ENCODE measurements at regions not wholly inside any gene's neighbourhood (a gene's known extent, or its start where the extent isn't known, plus 50 kb on each side); places are given as distances from the start of the nearest gene placed in this dataset.

DNA sequence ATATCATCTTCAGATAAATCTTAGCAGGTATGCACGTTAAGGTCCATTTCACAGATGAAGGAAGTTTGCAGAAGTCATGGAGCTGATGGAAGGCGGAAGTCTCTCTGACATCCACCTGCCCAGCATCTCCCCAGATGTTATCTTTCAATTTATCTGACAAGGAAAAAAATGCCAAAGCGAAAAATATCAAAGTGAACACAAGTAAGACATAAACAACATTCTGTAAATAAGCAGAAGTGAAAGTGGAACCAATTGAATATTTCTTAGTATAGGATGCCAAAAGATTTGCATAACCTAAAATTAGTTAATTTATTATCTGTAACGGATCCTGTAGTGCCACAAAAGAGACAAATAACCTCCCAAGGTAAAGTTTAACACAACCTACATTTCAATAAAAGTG, 73.6 kb upstream of the NEBL start:
- no peak overlapping the region for H3K27ac ChIP-seq
- no peaks in the 10 kb centered on the region for H3K36me3 ChIP-seq (ENCODE audit: insufficient read depth, low read length)
- DNase-seq (ENCODE audit: low read depth, low spot score): no peak
- no peak overlapping the region for H3K4me3 ChIP-seq
- H3K9ac ChIP-seq (ENCODE audit: insufficient read length): no peak overlapping the region
- H3K9me3 ChIP-seq (ENCODE audit: low read depth, low read length): no peaks in the 10 kb centered on the region
- no peak for TF ChIP-seq EZH2 (IDR thresholded peaks at IDR 0.05)
- no peak for TF ChIP-seq FOXP2 (optimal IDR thresholded peaks at IDR 0.05; ENCODE audit: control extremely low read depth, extremely low read length, insufficient read depth)
- TF ChIP-seq POLR2AphosphoS5 (IDR thresholded peaks at IDR 0.05; ENCODE audit: borderline replicate concordance, low read depth, low read length): no peak

DNA sequence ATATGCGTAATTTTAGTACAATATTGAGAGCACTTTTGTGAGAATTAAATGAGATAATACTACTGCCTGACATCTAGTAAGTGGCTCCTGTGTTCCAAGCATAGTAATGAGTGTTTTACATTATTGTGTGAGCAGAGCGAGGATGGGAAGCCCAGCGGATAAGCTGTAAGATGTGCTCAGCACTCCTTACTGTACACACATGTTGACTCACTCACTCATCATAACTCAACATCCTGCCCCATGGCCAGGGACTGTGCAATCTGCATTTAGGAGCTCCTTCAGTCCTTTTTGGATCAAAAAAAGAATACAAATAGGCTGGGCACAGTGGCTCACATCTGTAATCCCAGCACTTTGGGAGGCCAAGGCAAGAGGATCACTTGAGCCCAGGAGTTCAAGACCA, 72.9 kb upstream of the NEBL start:
- H3K9ac ChIP-seq (ENCODE audit: insufficient read length): no peak overlapping the region
- TF ChIP-seq POLR2AphosphoS5 (IDR thresholded peaks at IDR 0.05; ENCODE audit: borderline replicate concordance, low read depth, low read length) (no peak), EZH2 (IDR thresholded peaks at IDR 0.05) (no peak), FOXP2 (optimal IDR thresholded peaks at IDR 0.05; ENCODE audit: control extremely low read depth, extremely low read length, insufficient read depth) (no peak)
- H3K27ac ChIP-seq: no peak overlapping the region
- DNase-seq (ENCODE audit: low read depth, low spot score): no peak
- H3K9me3 ChIP-seq (ENCODE audit: low read depth, low read length): no peaks in the 10 kb centered on the region
- H3K4me3 ChIP-seq: no peak overlapping the region
- no peaks in the 10 kb centered on the region for H3K36me3 ChIP-seq (ENCODE audit: insufficient read depth, low read length)

- Histone ChIP-seq H3K4me3 (no peak overlapping the region), H3K27ac (no peak overlapping the region), H3K9ac (ENCODE audit: insufficient read length) (no peak overlapping the region), H3K36me3 (ENCODE audit: insufficient read depth, low read length) (no peaks in the 10 kb centered on the region), H3K9me3 (ENCODE audit: low read depth, low read length) (no peaks in the 10 kb centered on the region)
- TF ChIP-seq POLR2AphosphoS5 (IDR thresholded peaks at IDR 0.05; ENCODE audit: borderline replicate concordance, low read depth, low read length): no peak
- no peak for TF ChIP-seq EZH2 (IDR thresholded peaks at IDR 0.05)
- no peak for TF ChIP-seq FOXP2 (optimal IDR thresholded peaks at IDR 0.05; ENCODE audit: control extremely low read depth, extremely low read length, insufficient read depth)
- no peak for DNase-seq (ENCODE audit: low read depth, low spot score)
These were observed 69.3 kb upstream of the NEBL start for GRCh38 chr10:20966426-20966825.

GRCh38 chr10:20963721-20964595, 66.8 kb upstream of the NEBL start:
- no peak for DNase-seq (ENCODE audit: low read depth, low spot score)

GRCh38 chr10:20963056-20963455, 65.9 kb upstream of the NEBL start:
- no peak for TF ChIP-seq POLR2AphosphoS5 (IDR thresholded peaks at IDR 0.05; ENCODE audit: borderline replicate concordance, low read depth, low read length)
- no peak for TF ChIP-seq EZH2 (IDR thresholded peaks at IDR 0.05)
- TF ChIP-seq FOXP2 (optimal IDR thresholded peaks at IDR 0.05; ENCODE audit: control extremely low read depth, extremely low read length, insufficient read depth): no peak
- DNase-seq (ENCODE audit: low read depth, low spot score): no peak
- no peaks in the 10 kb centered on the region for H3K9me3 ChIP-seq (ENCODE audit: low read depth, low read length)
- H3K9ac ChIP-seq (ENCODE audit: insufficient read length): no peak overlapping the region
- H3K27ac ChIP-seq: no peak overlapping the region
- H3K36me3 ChIP-seq (ENCODE audit: insufficient read depth, low read length): no peaks in the 10 kb centered on the region
- no peak overlapping the region for H3K4me3 ChIP-seq

More at GRCh38 chr10:20963721-20964595, 66.8 kb upstream of the NEBL start:
- Histone ChIP-seq H3K27ac (no peak overlapping the region), H3K9ac (ENCODE audit: insufficient read length) (no peak overlapping the region), H3K4me3 (no peak overlapping the region), H3K9me3 (ENCODE audit: low read depth, low read length) (no peaks in the 10 kb centered on the region), H3K36me3 (ENCODE audit: insufficient read depth, low read length) (no peaks in the 10 kb centered on the region)
- no peak for TF ChIP-seq EZH2 (IDR thresholded peaks at IDR 0.05)
- TF ChIP-seq POLR2AphosphoS5 (IDR thresholded peaks at IDR 0.05; ENCODE audit: borderline replicate concordance, low read depth, low read length): no peak
- TF ChIP-seq FOXP2 (optimal IDR thresholded peaks at IDR 0.05; ENCODE audit: control extremely low read depth, extremely low read length, insufficient read depth): no peak

GRCh38 chr10:20962165-20962564, 65.1 kb upstream of the NEBL start:
- no peak overlapping the region for H3K9ac ChIP-seq (ENCODE audit: insufficient read length)
- DNase-seq (ENCODE audit: low read depth, low spot score): no peak
- no peak for TF ChIP-seq EZH2 (IDR thresholded peaks at IDR 0.05)
- no peak for TF ChIP-seq FOXP2 (optimal IDR thresholded peaks at IDR 0.05; ENCODE audit: control extremely low read depth, extremely low read length, insufficient read depth)
- TF ChIP-seq POLR2AphosphoS5 (IDR thresholded peaks at IDR 0.05; ENCODE audit: borderline replicate concordance, low read depth, low read length): no peak

GRCh38 chr10:20959242-20959641, 62.1 kb upstream of the NEBL start:
- no peak for DNase-seq (ENCODE audit: low read depth, low spot score)
- no peak for TF ChIP-seq POLR2AphosphoS5 (IDR thresholded peaks at IDR 0.05; ENCODE audit: borderline replicate concordance, low read depth, low read length)
- no peak for TF ChIP-seq EZH2 (IDR thresholded peaks at IDR 0.05)
- TF ChIP-seq FOXP2 (optimal IDR thresholded peaks at IDR 0.05; ENCODE audit: control extremely low read depth, extremely low read length, insufficient read depth): no peak
- Histone ChIP-seq H3K4me3 (no peak overlapping the region), H3K9ac (ENCODE audit: insufficient read length) (no peak overlapping the region), H3K36me3 (ENCODE audit: insufficient read depth, low read length) (no peaks in the 10 kb centered on the region), H3K9me3 (ENCODE audit: low read depth, low read length) (no peaks in the 10 kb centered on the region), H3K27ac (no peak overlapping the region)

More at GRCh38 chr10:20962165-20962564, 65.1 kb upstream of the NEBL start:
- Histone ChIP-seq H3K36me3 (ENCODE audit: insufficient read depth, low read length) (no peaks in the 10 kb centered on the region), H3K9me3 (ENCODE audit: low read depth, low read length) (no peaks in the 10 kb centered on the region), H3K27ac (no peak overlapping the region), H3K4me3 (no peak overlapping the region)

GRCh38 chr10:20958764-20959163, 61.7 kb upstream of the NEBL start:
- no peak overlapping the region for H3K9ac ChIP-seq (ENCODE audit: insufficient read length)
- TF ChIP-seq FOXP2 (optimal IDR thresholded peaks at IDR 0.05; ENCODE audit: control extremely low read depth, extremely low read length, insufficient read depth) (no peak), EZH2 (IDR thresholded peaks at IDR 0.05) (no peak), POLR2AphosphoS5 (IDR thresholded peaks at IDR 0.05; ENCODE audit: borderline replicate concordance, low read depth, low read length) (no peak)
- H3K4me3 ChIP-seq: no peak overlapping the region
- no peaks in the 10 kb centered on the region for H3K9me3 ChIP-seq (ENCODE audit: low read depth, low read length)
- DNase-seq (ENCODE audit: low read depth, low spot score): no peak
- no peak overlapping the region for H3K27ac ChIP-seq
- H3K36me3 ChIP-seq (ENCODE audit: insufficient read depth, low read length): no peaks in the 10 kb centered on the region

Data from SK-N-MC (cell line).